Mesothelial cell of epicardium (in vitro differentiated cells): ENCODE measurements at regions not wholly inside any gene's neighbourhood (a gene's known extent, or its start where the extent isn't known, plus 50 kb on each side); places are given as distances from the start of the nearest gene placed in this dataset.

Experiments
- DNase-seq, 2 experiments: peaks; one replicate each; pipeline ENCODE4 v3.0.0; 2021; ENCODE audit warnings: low spot score in 2 of 2; ENCODE audit not compliant: unreplicated experiment in 2 of 2
- H3K27ac Mint-ChIP-seq: 2 replicates; pipeline ENCODE4 v1.8.0; 2021; ENCODE audit warnings: mixed read lengths
- H3K27me3 Mint-ChIP-seq: 2 replicates; pipeline ENCODE4 v1.8.0; 2021; ENCODE audit warnings: low read depth, mixed read lengths
- H3K36me3 Mint-ChIP-seq: 2 replicates; pipeline ENCODE4 v1.8.0; 2021; ENCODE audit warnings: mixed read lengths
- H3K4me1 Mint-ChIP-seq: 2 replicates; pipeline ENCODE4 v1.8.0; 2021; ENCODE audit warnings: mixed read lengths
- H3K4me3 Mint-ChIP-seq: 2 replicates; pipeline ENCODE4 v1.8.0; 2021; ENCODE audit warnings: mild to moderate bottlenecking, moderate library complexity, mixed read lengths
- H3K9me3 Mint-ChIP-seq: 2 replicates; pipeline ENCODE4 v1.8.0; 2021; ENCODE audit warnings: mixed read lengths
- TF ChIP-seq, protein P1 (sequence below): fragments of 200-600 bp; sonication (generic); IDR thresholded peaks from one replicate; pipeline ENCODE4 v1.5.0; 2021; ENCODE audit warnings: antibody characterized with exemption; ENCODE audit not compliant: unreplicated experiment

DNA sequence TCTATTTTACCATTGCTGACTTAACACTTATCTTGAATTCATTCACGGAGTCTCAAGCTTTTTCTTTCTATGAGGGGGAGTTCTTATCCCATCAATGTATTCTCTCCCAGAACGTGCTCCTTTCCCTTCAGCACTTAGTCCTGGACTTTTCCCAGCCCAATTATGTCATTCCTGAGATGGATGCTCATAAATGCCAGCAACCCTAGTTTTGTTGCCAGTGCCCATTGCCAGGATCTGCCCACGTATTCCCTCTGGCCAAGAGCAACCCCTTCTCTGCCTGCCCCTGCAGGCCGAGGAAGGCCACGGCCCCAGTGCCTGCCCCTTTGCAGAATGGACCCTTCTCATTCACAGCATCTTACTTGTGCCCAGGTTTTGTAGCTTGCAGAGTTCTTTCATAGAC, 67.4 kb upstream of the PPP1R3C start:
- H3K36me3 Mint-ChIP-seq: no peaks in the 10 kb centered on the region
- TF ChIP-seq, protein P1, sequence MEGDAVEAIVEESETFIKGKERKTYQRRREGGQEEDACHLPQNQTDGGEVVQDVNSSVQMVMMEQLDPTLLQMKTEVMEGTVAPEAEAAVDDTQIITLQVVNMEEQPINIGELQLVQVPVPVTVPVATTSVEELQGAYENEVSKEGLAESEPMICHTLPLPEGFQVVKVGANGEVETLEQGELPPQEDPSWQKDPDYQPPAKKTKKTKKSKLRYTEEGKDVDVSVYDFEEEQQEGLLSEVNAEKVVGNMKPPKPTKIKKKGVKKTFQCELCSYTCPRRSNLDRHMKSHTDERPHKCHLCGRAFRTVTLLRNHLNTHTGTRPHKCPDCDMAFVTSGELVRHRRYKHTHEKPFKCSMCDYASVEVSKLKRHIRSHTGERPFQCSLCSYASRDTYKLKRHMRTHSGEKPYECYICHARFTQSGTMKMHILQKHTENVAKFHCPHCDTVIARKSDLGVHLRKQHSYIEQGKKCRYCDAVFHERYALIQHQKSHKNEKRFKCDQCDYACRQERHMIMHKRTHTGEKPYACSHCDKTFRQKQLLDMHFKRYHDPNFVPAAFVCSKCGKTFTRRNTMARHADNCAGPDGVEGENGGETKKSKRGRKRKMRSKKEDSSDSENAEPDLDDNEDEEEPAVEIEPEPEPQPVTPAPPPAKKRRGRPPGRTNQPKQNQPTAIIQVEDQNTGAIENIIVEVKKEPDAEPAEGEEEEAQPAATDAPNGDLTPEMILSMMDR: no peak
- no peaks in the 10 kb centered on the region for H3K9me3 Mint-ChIP-seq
- no peaks in the 10 kb centered on the region for H3K4me1 Mint-ChIP-seq
- no peak overlapping the region for H3K4me3 Mint-ChIP-seq
- H3K27ac Mint-ChIP-seq: no peak overlapping the region
- no peak for DNase-seq
- H3K27me3 Mint-ChIP-seq: peaks cover 10% of the 10 kb centered on the region

DNA sequence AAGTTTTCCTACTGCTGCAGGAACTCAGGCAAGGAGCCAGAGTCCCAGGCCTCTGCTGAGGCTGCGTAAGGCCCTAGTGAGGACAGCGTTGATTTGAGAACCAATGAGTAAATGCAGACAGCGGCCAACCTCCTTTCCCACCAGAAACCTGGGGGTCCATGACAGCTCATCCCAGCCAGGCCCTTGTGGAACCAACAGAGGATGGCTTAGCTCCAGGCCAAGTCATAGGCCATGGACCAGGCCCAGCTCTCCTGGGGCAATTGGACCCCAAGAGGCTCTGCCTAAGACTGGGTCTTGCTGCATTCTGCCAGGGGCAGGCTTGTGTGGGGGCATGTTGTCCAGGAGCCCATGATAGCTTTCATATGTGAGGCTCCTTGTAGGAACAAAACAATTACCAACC, 65.4 kb upstream of the PPP1R3C start:
- H3K4me1 Mint-ChIP-seq: no peaks in the 10 kb centered on the region
- no peaks in the 10 kb centered on the region for H3K9me3 Mint-ChIP-seq
- TF ChIP-seq, protein P1: no peak
- DNase-seq: no peak
- no peak overlapping the region for H3K27ac Mint-ChIP-seq
- H3K36me3 Mint-ChIP-seq: no peaks in the 10 kb centered on the region
- peaks cover 10% of the 10 kb centered on the region for H3K27me3 Mint-ChIP-seq
- no peak overlapping the region for H3K4me3 Mint-ChIP-seq

DNA sequence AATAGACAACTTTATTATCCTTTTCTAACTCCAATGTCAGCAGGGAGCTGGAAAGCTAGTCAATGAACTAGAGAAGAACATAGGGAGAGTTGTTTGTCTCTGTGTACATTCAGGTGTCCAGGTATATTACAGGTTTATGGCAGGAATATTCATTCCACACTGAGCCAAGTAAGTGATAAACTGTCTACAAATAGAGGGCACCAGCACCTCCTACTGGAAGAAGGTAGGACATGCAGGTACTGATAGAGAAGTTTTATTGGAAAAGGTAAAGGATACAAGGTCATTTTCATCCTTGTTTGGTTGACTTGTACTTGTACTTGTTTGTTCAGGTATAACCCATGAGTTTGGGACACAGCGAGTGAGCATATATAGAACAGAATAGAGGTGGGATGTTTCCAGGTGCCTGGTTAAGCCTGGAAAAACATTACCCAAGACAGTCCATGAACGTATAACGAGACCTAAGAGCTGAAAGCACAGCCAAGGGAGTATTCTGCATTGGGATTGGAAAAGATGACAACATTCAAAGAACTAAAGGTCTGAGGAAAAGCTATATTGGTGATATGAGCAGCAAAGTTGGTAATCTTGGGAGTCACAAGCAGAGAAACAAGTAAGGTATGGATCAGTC, 61.4 kb upstream of the PPP1R3C start:
- DNase-seq: no peak
- H3K4me3 Mint-ChIP-seq: no peak overlapping the region
- H3K27ac Mint-ChIP-seq: no peak overlapping the region
- TF ChIP-seq, protein P1: peak; percentile 70
- H3K4me1 Mint-ChIP-seq: no peaks in the 10 kb centered on the region
- no peaks in the 10 kb centered on the region for H3K36me3 Mint-ChIP-seq
- H3K27me3 Mint-ChIP-seq: peaks cover 2% of the 10 kb centered on the region
- no peaks in the 10 kb centered on the region for H3K9me3 Mint-ChIP-seq

DNA sequence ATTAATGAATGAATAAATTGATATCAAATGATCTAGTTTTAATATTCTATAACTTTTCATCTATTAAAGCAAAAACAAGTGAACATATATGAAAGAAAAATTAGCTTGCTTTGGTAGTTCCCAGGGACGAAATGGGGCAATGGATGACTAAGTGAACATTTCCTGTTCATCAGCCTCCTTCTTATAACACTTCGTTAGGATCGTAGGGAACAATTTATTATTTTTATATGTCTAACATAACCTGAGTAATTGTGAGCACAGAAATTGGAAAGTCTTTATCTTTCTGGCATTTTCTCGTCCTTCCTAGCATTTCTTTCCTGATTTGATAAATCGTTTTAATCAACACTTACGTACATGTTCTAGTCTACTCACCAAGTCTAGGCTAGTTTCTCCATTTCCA, 59.1 kb upstream of the PPP1R3C start:
- no peaks in the 10 kb centered on the region for H3K36me3 Mint-ChIP-seq
- H3K9me3 Mint-ChIP-seq: no peaks in the 10 kb centered on the region
- no peak overlapping the region for H3K4me3 Mint-ChIP-seq
- H3K4me1 Mint-ChIP-seq: no peaks in the 10 kb centered on the region
- peaks cover 2% of the 10 kb centered on the region for H3K27me3 Mint-ChIP-seq
- TF ChIP-seq, protein P1: no peak
- H3K27ac Mint-ChIP-seq: no peak overlapping the region
- DNase-seq: no peak

DNA sequence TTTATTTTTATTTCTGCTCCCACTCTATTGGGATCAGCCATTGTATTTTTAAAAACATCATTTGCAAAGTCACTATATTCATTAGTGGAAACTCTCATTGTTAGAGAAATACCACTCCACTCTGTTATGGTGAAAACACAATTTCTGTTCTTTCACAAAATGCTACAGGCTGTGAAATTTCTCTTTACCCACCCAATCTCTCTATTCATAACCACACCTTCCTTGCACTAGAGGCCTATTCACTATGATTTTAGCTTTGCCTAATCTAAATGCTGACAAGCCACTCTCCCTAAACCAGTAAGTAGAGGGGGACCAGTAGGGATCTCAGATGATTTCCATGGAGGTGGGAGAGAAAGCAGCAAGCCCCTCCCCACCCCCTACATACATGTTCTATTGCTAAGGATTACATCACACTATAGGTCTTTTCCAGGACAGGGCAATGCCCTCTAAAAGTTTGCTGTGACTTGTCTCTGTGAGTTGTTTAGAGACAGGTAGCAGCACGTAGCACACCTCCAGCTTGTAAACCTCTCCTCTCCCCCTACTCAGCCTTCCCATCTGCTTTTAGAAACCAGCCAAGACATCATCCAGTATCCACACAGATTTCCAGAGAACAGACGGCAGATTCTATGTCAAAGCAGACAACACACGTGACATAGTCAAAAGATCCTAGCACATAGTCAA, 58.3 kb upstream of the PPP1R3C start:
- Mint-ChIP-seq H3K27me3 (peaks cover 2% of the 10 kb centered on the region), H3K4me1 (no peaks in the 10 kb centered on the region), H3K27ac (no peak overlapping the region), H3K9me3 (no peaks in the 10 kb centered on the region), H3K4me3 (no peak overlapping the region), H3K36me3 (no peaks in the 10 kb centered on the region)
- no peak for DNase-seq
- TF ChIP-seq, protein P1: no peak
